NT2/D1 (cell line): ENCODE measurements at regions not wholly inside any gene's neighbourhood (a gene's known extent, or its start where the extent isn't known, plus 50 kb on each side); places are given as distances from the start of the nearest gene placed in this dataset.

Experiments
- DNase-seq: peaks from one replicate; pipeline ENCODE4 v3.0.0-alpha.2; 2011; ENCODE audit warnings: low read depth, low spot score
- H3K27me3 ChIP-seq: 2 replicates; pipeline ENCODE4 v1.6.0; 2011; ENCODE audit warnings: mild to moderate bottlenecking; ENCODE audit not compliant: insufficient read length, insufficient read depth
- H3K36me3 ChIP-seq: 2 replicates; pipeline ENCODE4 v1.6.1; 2011; ENCODE audit warnings: mild to moderate bottlenecking, low read length, mixed read lengths; ENCODE audit not compliant: insufficient read depth, insufficient read length
- H3K4me1 ChIP-seq: 2 replicates; pipeline ENCODE4 v1.5.1; 2011; ENCODE audit not compliant: insufficient read depth, insufficient read length
- H3K4me3 ChIP-seq: 2 replicates; pipeline ENCODE4 v1.5.1; 2011; ENCODE audit warnings: low read depth; ENCODE audit not compliant: insufficient read length
- H3K9ac ChIP-seq: 2 replicates; pipeline ENCODE4 v1.6.0; 2011; ENCODE audit warnings: low read depth; ENCODE audit not compliant: insufficient read length
- H3K9me3 ChIP-seq: 2 replicates; pipeline ENCODE4 v1.5.1; 2011; ENCODE audit warnings: mild to moderate bottlenecking, low read length; ENCODE audit not compliant: insufficient read depth
- SUZ12 ChIP-seq: IDR thresholded peaks from 2 replicates; pipeline ENCODE4 v1.6.1; 2011; ENCODE audit not compliant: insufficient read length, insufficient read depth; ENCODE audit errors: extremely low read depth
- YY1 ChIP-seq: IDR thresholded peaks from 2 replicates; pipeline ENCODE4 v1.6.1; 2011; ENCODE audit not compliant: insufficient read length, insufficient read depth
- ZNF274 ChIP-seq: IDR thresholded peaks from 2 replicates; pipeline ENCODE4 v1.6.1; 2011; ENCODE audit warnings: mild to moderate bottlenecking, low read depth, low read length

- no peak for TF ChIP-seq ZNF274
- TF ChIP-seq SUZ12 = no peak
- no peak for TF ChIP-seq YY1
- no peak for DNase-seq
- Histone ChIP-seq H3K4me3 (no peak overlapping the region), H3K27me3 (no peaks in the 10 kb centered on the region), H3K36me3 (no peaks in the 10 kb centered on the region), H3K4me1 (no peaks in the 10 kb centered on the region), H3K9me3 (no peaks in the 10 kb centered on the region), H3K9ac (no peak overlapping the region)
Measured at GRCh38 chr7:17552373-17552772, 253.9 kb downstream of the AHR start.

- DNase-seq = no peak
- H3K4me1 ChIP-seq = no peaks in the 10 kb centered on the region
- H3K4me3 ChIP-seq = no peak overlapping the region
- TF ChIP-seq ZNF274 (no peak), SUZ12 (no peak), YY1 (no peak)
- no peak overlapping the region for H3K9ac ChIP-seq
- H3K27me3 ChIP-seq = no peaks in the 10 kb centered on the region
- no peaks in the 10 kb centered on the region for H3K9me3 ChIP-seq
- H3K36me3 ChIP-seq = no peaks in the 10 kb centered on the region
Measured at GRCh38 chr7:17552952-17553351, 254.5 kb downstream of the AHR start.

GRCh38 chr7:17554341-17555015, 256.0 kb downstream of the AHR start:
- DNase-seq = no peak
- H3K9ac ChIP-seq = no peak overlapping the region
- no peaks in the 10 kb centered on the region for H3K9me3 ChIP-seq
- no peaks in the 10 kb centered on the region for H3K4me1 ChIP-seq
- H3K27me3 ChIP-seq = no peaks in the 10 kb centered on the region
- no peak overlapping the region for H3K4me3 ChIP-seq
- no peak for TF ChIP-seq ZNF274
- TF ChIP-seq YY1 = no peak
- TF ChIP-seq SUZ12 = no peak
- H3K36me3 ChIP-seq = no peaks in the 10 kb centered on the region

- H3K27me3 ChIP-seq = no peaks in the 10 kb centered on the region
Measured at GRCh38 chr7:17556247-17556956, 257.9 kb downstream of the AHR start.

GRCh38 chr7:17557251-17557671, 258.8 kb downstream of the AHR start:
- no peak overlapping the region for H3K4me3 ChIP-seq
- TF ChIP-seq SUZ12 (no peak), YY1 (no peak), ZNF274 (no peak)
- H3K36me3 ChIP-seq = no peaks in the 10 kb centered on the region
- H3K9me3 ChIP-seq = no peaks in the 10 kb centered on the region
- H3K9ac ChIP-seq = no peak overlapping the region
- DNase-seq = no peak
- no peaks in the 10 kb centered on the region for H3K27me3 ChIP-seq
- H3K4me1 ChIP-seq = no peaks in the 10 kb centered on the region

More at GRCh38 chr7:17556247-17556956, 257.9 kb downstream of the AHR start:
- H3K9me3 ChIP-seq = no peaks in the 10 kb centered on the region
- no peak overlapping the region for H3K9ac ChIP-seq
- DNase-seq = no peak
- H3K4me3 ChIP-seq = no peak overlapping the region
- no peaks in the 10 kb centered on the region for H3K36me3 ChIP-seq
- no peaks in the 10 kb centered on the region for H3K4me1 ChIP-seq
- no peak for TF ChIP-seq ZNF274
- no peak for TF ChIP-seq SUZ12

GRCh38 chr7:17558135-17558534, 259.7 kb downstream of the AHR start:
- TF ChIP-seq ZNF274 = no peak
- TF ChIP-seq YY1 = no peak
- TF ChIP-seq SUZ12 = no peak
- H3K9me3 ChIP-seq = no peaks in the 10 kb centered on the region
- no peak for DNase-seq
- H3K36me3 ChIP-seq = no peaks in the 10 kb centered on the region
- H3K27me3 ChIP-seq = no peaks in the 10 kb centered on the region
- H3K9ac ChIP-seq = no peak overlapping the region
- no peak overlapping the region for H3K4me3 ChIP-seq
- no peaks in the 10 kb centered on the region for H3K4me1 ChIP-seq

GRCh38 chr7:17558558-17559332, 260.3 kb downstream of the AHR start:
- no peak overlapping the region for H3K4me3 ChIP-seq
- H3K9me3 ChIP-seq = no peaks in the 10 kb centered on the region
- no peak for DNase-seq
- no peak overlapping the region for H3K9ac ChIP-seq
- no peaks in the 10 kb centered on the region for H3K27me3 ChIP-seq
- H3K36me3 ChIP-seq = no peaks in the 10 kb centered on the region
- no peaks in the 10 kb centered on the region for H3K4me1 ChIP-seq
- TF ChIP-seq SUZ12 = no peak
- no peak for TF ChIP-seq YY1
- no peak for TF ChIP-seq ZNF274
